ENCODE measurements at regions not wholly inside any gene's neighbourhood (a gene's known extent, or its start where the extent isn't known, plus 50 kb on each side); places are given as distances from the start of the nearest gene placed in this dataset.

DNA sequence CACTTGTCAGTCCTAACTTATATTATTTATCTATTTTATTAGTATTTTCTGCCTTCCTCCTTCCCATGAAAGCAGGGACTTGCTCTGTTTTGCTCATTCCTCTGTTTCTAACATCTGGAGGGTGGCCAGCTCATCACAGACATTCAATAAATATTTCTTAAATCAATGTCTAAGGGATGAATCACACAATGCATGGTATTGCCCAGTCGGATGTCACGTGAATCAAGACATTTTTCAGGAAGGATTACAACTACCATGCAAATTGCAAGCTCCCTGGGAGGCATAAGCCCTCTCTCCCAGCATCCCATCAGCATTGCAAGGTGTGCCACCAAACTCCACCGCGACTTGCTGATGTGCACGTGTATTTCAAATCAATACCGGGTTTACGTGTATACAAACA is 146.6 kb upstream of the RNF32 start:
- Histone ChIP-seq H3K27me3 (no peaks in the 10 kb centered on the region), H3K4me3 (no peak overlapping the region), H3K27ac (no peak overlapping the region), H3K4me1 (no peaks in the 10 kb centered on the region), H3K9me3 (no peaks in the 10 kb centered on the region), H3K36me3 (no peaks in the 10 kb centered on the region)
- intact Hi-C loops (cut with DNase I) = no loop called here
- TF ChIP-seq CTCF (IDR thresholded peaks at IDR 0.05) = no peak
- DNase-seq (ENCODE audit: low spot score in 2 of 2) = no peak

GRCh38 chr7:156492170-156492569 is 148.4 kb upstream of the RNF32 start:
- Histone ChIP-seq H3K9me3 (no peaks in the 10 kb centered on the region), H3K4me3 (no peak overlapping the region), H3K36me3 (no peaks in the 10 kb centered on the region), H3K27me3 (no peaks in the 10 kb centered on the region), H3K27ac (no peak overlapping the region), H3K4me1 (no peaks in the 10 kb centered on the region)
- DNase-seq (ENCODE audit: low spot score in 2 of 2) = no peak
- intact Hi-C loops (cut with DNase I) = no loop called here
- no peak for TF ChIP-seq CTCF (IDR thresholded peaks at IDR 0.05)

- Histone ChIP-seq H3K27ac (no peak overlapping the region), H3K27me3 (no peaks in the 10 kb centered on the region), H3K9me3 (no peaks in the 10 kb centered on the region), H3K4me3 (no peak overlapping the region), H3K36me3 (no peaks in the 10 kb centered on the region), H3K4me1 (no peaks in the 10 kb centered on the region)
- intact Hi-C loops (cut with DNase I) = no loop called here
- TF ChIP-seq CTCF (IDR thresholded peaks at IDR 0.05) = no peak
- DNase-seq (ENCODE audit: low spot score in 2 of 2) = no peak
Measured at GRCh38 chr7:156491435-156491834, 149.1 kb upstream of the RNF32 start.

DNA sequence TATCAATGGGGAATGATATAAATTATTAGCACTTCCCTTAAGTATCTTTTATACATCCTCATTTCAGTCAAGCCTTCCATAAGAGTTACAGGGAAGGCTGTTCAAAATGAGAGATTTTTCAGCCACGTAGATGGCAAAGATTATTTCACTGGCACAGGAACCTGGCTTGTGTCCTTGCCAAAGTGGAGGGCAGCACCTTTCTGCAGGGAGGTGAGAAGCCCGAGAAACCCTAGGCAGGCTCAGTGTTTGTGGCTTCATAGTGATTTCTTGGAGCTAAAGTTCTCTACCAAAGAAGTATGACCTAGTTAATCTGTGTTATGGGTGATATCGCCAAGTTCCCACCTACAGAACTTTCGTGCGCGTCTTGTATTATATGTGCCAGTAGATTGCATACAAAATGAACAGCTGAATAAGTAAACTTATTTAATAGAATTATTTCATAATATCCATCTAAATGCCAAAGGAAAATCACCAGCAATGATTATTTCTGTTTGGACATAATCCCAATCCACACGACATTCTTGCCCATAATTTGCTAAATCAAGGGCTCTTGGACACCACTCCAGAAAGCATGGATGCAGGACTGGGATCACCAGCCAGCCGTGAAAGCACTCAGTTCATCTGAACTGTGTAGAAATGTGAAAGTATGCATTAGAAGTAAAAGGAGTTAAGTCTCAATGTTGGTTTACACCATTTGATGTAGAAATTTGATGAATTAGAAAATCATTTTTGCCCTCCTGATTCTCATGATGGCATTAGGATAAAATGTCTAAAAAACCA is 150.4 kb upstream of the RNF32 start:
- Histone ChIP-seq H3K36me3 (no peaks in the 10 kb centered on the region), H3K27me3 (no peaks in the 10 kb centered on the region), H3K27ac (no peak overlapping the region), H3K4me3 (no peak overlapping the region), H3K9me3 (no peaks in the 10 kb centered on the region), H3K4me1 (no peaks in the 10 kb centered on the region)
- no peak for TF ChIP-seq CTCF (IDR thresholded peaks at IDR 0.05)
- intact Hi-C loops (cut with DNase I) = no loop called here
- no peak for DNase-seq (ENCODE audit: low spot score in 2 of 2)

DNA sequence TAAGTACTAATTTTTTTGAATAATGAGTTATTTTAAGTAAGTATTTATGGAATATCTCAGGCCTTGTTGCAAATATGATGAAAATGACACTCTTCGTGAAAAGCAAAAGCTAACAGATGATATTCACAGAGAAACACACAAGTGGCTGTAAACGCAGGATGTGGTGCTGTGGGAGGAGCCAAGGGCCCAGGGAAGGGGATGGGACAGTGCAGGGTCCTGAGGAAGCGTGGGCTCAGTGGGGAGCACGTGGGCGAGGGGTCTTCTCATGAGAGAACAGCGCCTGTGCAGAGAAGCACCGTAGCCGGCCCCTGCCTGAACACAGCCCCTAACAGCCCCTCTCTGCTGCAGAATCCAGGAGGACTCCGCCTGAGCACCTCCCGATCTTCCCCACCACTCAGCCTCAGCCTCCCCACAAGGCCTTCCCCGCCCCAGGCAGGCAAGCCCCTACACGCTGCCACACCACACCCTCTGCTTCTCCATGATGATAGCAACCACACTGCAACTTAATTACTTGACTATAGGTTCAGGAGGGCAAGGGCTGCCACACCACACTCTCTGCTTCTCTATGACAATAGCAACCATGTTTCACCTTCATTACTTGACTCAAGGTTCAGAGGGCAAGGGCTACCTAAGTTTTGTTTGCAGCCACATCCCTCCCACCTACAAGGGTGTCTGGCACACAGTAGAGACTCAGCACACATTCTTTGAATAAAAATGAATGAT is 152.6 kb upstream of the RNF32 start:
- Histone ChIP-seq H3K4me1 (no peaks in the 10 kb centered on the region), H3K27ac (no peak overlapping the region), H3K4me3 (no peak overlapping the region), H3K36me3 (no peaks in the 10 kb centered on the region), H3K27me3 (no peaks in the 10 kb centered on the region), H3K9me3 (no peaks in the 10 kb centered on the region)
- no peak for DNase-seq (ENCODE audit: low spot score in 2 of 2)
- no peak for TF ChIP-seq CTCF (IDR thresholded peaks at IDR 0.05)
- intact Hi-C loops (cut with DNase I) = no loop called here
